Testis (tissue), 2 donors: ENCODE measurements at regions not wholly inside any gene's neighbourhood (a gene's known extent, or its start where the extent isn't known, plus 50 kb on each side); places are given as distances from the start of the nearest gene placed in this dataset.

Experiments
- DNase-seq: peaks from one replicate; pipeline ENCODE4 v3.0.0-alpha.2; 2019
- H3K27ac ChIP-seq, 2 donors: fragments of 200-600 bp; sonication (generic); one replicate each; pipeline ENCODE4 v1.5.1; 2019
- H3K27me3 ChIP-seq: fragments of 200-600 bp; sonication (generic); one replicate; pipeline ENCODE4 v1.5.1; 2019
- H3K36me3 ChIP-seq: fragments of 200-600 bp; sonication (generic); one replicate; pipeline ENCODE4 v1.5.1; 2017; ENCODE audit warnings: low read depth; ENCODE audit errors: missing control alignments
- H3K4me1 ChIP-seq: fragments of 200-600 bp; sonication (generic); one replicate; pipeline ENCODE4 v1.5.1; 2019
- H3K4me3 ChIP-seq, 2 donors: fragments of 200-600 bp; sonication (generic); one replicate each; pipeline ENCODE4 v1.5.1; 2017 to 2019
- H3K9me3 ChIP-seq: fragments of 200-600 bp; sonication (generic); one replicate; pipeline ENCODE4 v1.5.1; 2017
- POLR2A ChIP-seq: fragments of 450-650 bp; IDR thresholded peaks from one replicate; pipeline ENCODE4 v1.6.1; 2017; ENCODE audit warnings: antibody characterized with exemption, mild to moderate bottlenecking, moderate library complexity
- WGBS, 2 donors: methylation state at CpG; one replicate each; pipeline ENCODE4 v1.1.5; 2018; 5-methylcytosine and 5-hydroxymethylcytosine counted together
- intact Hi-C: fragments of 100-400 bp; cut with DNase I; formaldehyde crosslinking; loops from one replicate; pipeline ENCODE4 v1.15.1; 2023; ENCODE audit warnings: low total_unique reads
- TF ChIP-seq, protein P1 (sequence below), 3 experiments: fragments of 450-650 bp in 2 of 3; fragments of 200-600 bp in 1 of 3; sonication (generic) in 1 of 3; IDR thresholded peaks; one replicate each; pipeline ENCODE4 v1.5.1; 2016 to 2019; ENCODE audit warnings: antibody characterized with exemption in 3 of 3, mild to moderate bottlenecking in 2 of 3, moderate library complexity in 1 of 3

DNA sequence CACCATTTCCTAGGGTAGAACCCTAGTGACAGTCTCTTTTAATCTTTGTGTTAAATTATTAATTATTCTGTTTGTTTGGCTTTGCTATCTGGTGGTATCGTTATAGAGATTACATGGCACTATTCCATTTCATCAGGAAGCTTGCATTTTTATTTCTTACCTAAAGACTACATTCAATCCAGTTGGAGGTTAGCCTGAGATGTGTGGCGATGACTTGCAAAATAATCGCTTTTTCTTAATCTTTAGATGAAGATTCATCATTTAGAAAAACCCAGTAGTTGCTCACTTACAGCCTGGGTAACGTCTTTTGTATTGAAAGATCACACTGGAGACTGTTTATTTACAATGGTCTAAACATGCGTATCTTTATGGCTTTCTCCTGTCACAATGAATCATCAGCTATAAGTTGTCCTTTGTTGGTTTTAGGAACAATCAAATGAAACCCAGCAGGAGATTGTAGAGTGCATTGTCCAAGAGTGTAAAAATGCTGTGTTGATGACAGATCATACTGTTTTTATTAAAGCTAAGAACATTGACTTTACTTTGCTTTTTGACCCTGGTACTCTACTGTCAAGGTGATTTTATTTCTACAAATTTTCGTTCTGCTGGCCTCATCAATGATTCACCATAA lies 281.7 kb upstream of the PITX2 start:
- H3K4me1 ChIP-seq = no peaks in the 10 kb centered on the region
- WGBS, 2 donors = 66 to 71% methylated on average over 6 of the region's 6 CpGs
- no peaks in the 10 kb centered on the region for H3K9me3 ChIP-seq
- no peak overlapping the region for H3K4me3 ChIP-seq
- H3K36me3 ChIP-seq = no peaks in the 10 kb centered on the region
- H3K27ac ChIP-seq = no peak overlapping the region
- H3K27me3 ChIP-seq = no peaks in the 10 kb centered on the region
- no peak for DNase-seq
- intact Hi-C loops = no loop called here
- TF ChIP-seq, protein P1, sequence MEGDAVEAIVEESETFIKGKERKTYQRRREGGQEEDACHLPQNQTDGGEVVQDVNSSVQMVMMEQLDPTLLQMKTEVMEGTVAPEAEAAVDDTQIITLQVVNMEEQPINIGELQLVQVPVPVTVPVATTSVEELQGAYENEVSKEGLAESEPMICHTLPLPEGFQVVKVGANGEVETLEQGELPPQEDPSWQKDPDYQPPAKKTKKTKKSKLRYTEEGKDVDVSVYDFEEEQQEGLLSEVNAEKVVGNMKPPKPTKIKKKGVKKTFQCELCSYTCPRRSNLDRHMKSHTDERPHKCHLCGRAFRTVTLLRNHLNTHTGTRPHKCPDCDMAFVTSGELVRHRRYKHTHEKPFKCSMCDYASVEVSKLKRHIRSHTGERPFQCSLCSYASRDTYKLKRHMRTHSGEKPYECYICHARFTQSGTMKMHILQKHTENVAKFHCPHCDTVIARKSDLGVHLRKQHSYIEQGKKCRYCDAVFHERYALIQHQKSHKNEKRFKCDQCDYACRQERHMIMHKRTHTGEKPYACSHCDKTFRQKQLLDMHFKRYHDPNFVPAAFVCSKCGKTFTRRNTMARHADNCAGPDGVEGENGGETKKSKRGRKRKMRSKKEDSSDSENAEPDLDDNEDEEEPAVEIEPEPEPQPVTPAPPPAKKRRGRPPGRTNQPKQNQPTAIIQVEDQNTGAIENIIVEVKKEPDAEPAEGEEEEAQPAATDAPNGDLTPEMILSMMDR (IDR thresholded peaks at IDR 0.05) = no peak
- no peak for TF ChIP-seq POLR2A

DNA sequence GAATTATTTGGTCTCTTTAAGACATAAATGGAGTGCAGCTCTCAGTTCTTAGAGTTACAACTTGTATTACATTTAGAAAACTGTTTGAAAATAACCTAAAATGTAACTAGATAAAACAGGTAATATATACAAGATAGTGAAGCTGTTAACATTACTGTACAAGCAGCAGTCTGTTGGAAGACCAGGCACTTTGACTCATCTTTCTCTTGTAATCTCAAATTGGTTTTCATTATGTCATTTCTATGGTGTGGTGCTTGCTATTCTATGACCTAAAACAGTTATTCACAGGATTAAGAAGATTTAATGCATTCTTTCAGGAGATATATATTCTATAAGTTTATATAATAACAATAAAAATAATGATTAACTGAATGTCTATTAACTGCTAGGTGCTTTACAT lies 282.5 kb upstream of the PITX2 start:
- Histone ChIP-seq H3K4me1 (no peaks in the 10 kb centered on the region), H3K27ac (no peak overlapping the region), H3K4me3 (no peak overlapping the region), H3K36me3 (no peaks in the 10 kb centered on the region), H3K27me3 (no peaks in the 10 kb centered on the region), H3K9me3 (no peaks in the 10 kb centered on the region)
- TF ChIP-seq, protein P1 (IDR thresholded peaks at IDR 0.05) = no peak
- TF ChIP-seq POLR2A = no peak
- intact Hi-C loops = no loop called here
- no peak for DNase-seq

DNA sequence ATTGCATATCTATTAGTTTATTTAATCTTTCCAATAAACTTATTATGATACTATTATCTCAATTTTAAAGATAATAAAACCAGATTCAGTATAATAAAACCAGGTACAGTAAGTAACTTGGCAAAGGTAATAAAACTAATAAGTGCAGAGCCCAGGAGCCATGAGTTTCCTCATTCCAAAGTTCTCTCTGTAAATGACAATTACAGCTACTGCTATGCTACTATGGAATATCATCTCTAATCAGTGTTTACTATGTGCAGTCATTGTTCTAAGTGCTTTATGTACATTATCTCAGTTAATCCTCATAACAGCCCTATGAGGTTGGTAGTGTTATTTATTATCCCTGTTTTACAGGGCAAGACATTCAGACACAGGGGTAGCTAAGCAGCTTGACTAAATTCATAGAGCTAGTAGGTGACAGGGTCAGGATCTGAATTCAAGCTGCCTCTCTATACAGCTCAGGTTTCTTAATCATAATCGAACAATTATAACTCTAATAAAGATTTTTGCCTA lies 285.0 kb upstream of the PITX2 start:
- DNase-seq = no peak
- TF ChIP-seq POLR2A = no peak
- TF ChIP-seq, protein P1 (IDR thresholded peaks at IDR 0.05) = no peak
- 89 to 94% methylated on average over 1 of the region's 1 CpG for WGBS, 2 donors

DNA sequence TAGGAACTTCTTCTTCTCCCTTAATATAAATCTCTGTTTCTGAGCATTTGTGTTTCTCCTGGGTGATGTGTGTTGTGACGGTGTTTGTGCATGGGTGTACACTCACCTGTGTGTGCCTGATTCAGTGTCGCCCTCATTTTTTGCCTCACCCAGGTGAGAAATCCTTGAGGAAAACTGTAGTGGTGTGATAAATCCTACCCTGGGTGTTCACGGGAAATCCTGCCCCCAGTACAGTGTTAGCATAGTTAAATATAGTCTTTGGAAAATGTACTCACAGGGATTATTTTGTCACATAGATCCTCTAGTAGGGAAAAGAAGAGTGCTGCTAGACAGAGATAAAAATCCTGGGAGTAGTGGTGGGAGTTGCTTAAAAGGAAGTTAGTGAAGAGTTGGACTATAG lies 291.9 kb upstream of the PITX2 start:
- DNase-seq = no peak
- intact Hi-C loops = no loop called here
- no peak for TF ChIP-seq POLR2A
- TF ChIP-seq, protein P1 (IDR thresholded peaks at IDR 0.05) = no peak
- WGBS, 2 donors = 90 to 96% methylated on average over 3 of the region's 3 CpGs
- Histone ChIP-seq H3K27me3 (no peaks in the 10 kb centered on the region), H3K9me3 (no peaks in the 10 kb centered on the region), H3K4me1 (no peaks in the 10 kb centered on the region), H3K36me3 (no peaks in the 10 kb centered on the region), H3K4me3 (no peak overlapping the region), H3K27ac (no peak overlapping the region)

More for the DNA sequence above, 285.0 kb upstream of the PITX2 start:
- H3K27me3 ChIP-seq = no peaks in the 10 kb centered on the region
- H3K4me1 ChIP-seq = no peaks in the 10 kb centered on the region
- intact Hi-C loops = no loop called here
- no peak overlapping the region for H3K27ac ChIP-seq
- H3K36me3 ChIP-seq = no peaks in the 10 kb centered on the region
- H3K4me3 ChIP-seq = no peak overlapping the region
- H3K9me3 ChIP-seq = no peaks in the 10 kb centered on the region

DNA sequence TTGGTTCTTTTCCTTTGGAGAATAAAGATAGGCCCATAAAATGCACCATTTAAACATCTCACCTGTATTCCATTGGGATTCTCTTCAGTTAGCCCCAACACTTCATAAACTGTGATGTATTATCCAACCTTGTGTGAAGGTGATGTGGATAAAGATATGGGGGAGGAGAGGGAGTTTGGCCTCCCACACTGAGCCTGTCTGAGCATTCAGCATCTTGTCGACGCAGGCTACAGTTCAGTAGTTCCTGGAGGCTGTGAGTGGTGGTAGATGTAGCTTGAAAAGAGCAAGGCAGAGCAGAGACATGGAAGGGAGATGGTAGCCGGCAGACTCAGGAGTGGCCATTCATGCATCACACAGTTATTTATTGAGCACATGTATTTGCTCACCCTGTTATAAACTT lies 292.4 kb upstream of the PITX2 start:
- 37 to 38% methylated on average over 3 of the region's 3 CpGs for WGBS, 2 donors
- H3K27ac ChIP-seq = no peak overlapping the region
- intact Hi-C loops = no loop called here

More for the DNA sequence above, 292.4 kb upstream of the PITX2 start:
- TF ChIP-seq, protein P1 (IDR thresholded peaks at IDR 0.05) = no peak
- no peak for TF ChIP-seq POLR2A
- H3K36me3 ChIP-seq = no peaks in the 10 kb centered on the region
- no peaks in the 10 kb centered on the region for H3K9me3 ChIP-seq
- DNase-seq = no peak
- no peaks in the 10 kb centered on the region for H3K27me3 ChIP-seq
- H3K4me3 ChIP-seq = no peak overlapping the region
- no peaks in the 10 kb centered on the region for H3K4me1 ChIP-seq
